ENCODE measurements at regions not wholly inside any gene's neighbourhood (a gene's known extent, or its start where the extent isn't known, plus 50 kb on each side); places are given as distances from the start of the nearest gene placed in this dataset.

DNA sequence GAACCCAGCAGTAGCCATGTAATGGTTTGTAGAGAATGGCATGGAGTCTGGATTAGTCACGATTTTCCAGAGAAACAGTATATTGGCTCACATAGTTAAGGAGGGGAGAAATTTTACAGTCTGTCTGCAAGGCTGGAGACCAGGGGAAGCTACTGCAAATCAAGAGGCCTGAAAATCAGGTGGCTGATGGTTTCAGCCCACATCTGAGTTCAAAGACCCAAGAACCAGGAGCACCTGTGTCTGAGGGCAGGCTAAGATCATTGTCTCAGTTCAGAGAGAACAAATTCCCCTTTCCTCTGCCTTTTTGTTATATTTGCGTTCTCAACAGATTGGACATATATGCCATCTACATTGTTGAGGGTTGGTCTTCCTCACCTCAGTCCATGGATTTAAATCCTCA, 207.5 kb upstream of the IRX2 start:
- no peak for DNase-seq

DNA sequence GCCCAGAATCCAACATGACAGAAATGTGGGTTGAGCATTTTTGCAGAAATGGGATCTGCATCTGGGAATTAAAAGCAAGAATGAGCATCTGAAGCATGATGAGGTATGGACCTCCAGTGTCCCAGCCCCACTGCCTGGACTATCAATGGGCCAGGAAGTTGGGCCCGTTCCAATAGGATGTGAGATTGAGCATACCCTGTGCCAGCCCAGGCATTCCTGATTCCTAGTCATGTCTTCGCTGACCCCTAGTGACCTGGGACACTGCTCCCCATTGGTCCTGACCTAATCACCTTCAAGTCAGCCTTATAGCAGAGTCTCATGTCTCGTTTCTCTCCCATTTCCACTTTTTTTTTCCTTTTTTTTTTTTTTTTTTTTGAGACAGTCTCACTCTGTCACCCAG, 197.4 kb upstream of the IRX2 start:
- no peak for DNase-seq

GRCh38 chr5:2946315-2946714, 194.8 kb upstream of the IRX2 start:
- no peak for DNase-seq

- no peak for DNase-seq
These were observed 184.9 kb upstream of the IRX2 start for GRCh38 chr5:2936413-2936812.

DNA sequence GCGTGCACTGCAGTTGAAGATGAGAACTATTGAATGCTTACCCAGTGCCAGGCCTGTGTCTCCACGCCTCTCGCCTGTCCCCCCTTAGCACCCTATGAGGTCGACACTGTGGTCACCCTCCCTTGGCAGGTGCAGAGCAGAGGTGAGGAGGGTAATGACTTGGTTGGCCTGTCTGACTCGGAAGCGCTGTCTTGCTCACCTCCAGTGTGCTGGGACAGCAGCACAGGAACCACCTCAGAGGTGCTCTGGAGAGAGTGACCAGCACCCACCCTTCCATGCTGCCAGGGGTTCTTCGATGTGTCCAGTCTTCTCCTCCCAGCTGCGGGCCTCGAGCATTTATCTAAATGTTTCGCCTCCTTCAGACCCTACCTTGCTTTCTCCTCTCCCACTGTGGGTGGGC, 178.3 kb upstream of the IRX2 start:
- DNase-seq, result no peak

DNA sequence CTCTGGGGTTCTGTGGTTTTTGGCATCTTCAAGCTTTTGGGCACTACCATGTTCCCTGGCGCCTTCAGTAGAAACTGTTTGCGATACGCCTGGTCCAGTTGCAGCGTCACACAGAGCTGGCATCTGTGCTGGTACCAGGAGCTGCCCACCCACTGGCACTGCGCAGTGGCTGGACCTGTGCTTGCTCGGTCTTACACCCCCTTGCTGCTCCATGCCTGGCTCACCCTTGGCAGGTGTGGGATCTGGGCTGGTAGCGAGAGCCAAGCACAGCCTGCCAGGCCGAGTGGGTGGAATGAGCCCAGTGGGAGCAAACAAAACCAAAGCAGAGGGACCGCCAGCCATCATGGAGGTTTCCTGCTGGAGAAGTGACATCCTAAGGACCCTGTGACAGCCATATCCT, 170.2 kb upstream of the IRX2 start:
- DNase-seq, result no peak

DNA sequence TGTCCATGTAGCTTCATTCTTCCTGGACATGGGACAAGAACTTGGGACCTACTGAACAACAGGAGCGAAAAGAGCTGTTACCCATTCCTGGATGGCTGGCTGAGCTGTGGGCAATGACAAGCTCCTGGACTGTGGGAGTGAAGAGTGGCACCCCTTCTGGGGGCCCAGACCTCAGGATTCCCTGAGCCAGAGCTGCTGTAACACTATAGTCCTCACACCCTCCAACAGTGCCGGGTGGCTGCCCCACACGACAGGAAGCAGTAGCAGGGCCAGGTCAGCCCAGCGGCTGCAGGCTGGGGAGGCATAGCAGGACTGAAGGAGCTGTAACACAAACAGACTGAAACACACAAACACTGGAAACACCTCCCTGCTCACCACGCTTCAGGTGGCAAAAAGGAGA, 169.7 kb upstream of the IRX2 start:
- no peak for DNase-seq

DNA sequence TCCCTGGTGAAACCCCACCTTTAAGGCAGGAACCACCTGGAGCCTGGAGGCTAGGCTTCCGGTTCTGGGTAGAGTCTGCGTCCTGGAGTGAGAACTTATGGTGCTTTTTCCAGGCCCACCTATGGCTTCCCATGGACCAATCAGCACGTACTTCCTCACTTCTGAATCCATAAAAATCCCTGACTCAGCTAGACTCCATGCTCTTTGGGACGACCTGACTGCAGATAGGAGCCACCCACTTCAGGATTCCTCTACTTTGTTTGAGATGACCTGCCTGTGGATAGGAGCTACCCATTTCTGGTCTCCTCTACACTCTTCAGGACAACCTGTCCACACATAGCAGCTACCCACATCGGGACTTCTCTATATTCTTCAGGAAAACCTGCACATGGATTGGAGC, 168.8 kb upstream of the IRX2 start:
- no peak for DNase-seq

DNA sequence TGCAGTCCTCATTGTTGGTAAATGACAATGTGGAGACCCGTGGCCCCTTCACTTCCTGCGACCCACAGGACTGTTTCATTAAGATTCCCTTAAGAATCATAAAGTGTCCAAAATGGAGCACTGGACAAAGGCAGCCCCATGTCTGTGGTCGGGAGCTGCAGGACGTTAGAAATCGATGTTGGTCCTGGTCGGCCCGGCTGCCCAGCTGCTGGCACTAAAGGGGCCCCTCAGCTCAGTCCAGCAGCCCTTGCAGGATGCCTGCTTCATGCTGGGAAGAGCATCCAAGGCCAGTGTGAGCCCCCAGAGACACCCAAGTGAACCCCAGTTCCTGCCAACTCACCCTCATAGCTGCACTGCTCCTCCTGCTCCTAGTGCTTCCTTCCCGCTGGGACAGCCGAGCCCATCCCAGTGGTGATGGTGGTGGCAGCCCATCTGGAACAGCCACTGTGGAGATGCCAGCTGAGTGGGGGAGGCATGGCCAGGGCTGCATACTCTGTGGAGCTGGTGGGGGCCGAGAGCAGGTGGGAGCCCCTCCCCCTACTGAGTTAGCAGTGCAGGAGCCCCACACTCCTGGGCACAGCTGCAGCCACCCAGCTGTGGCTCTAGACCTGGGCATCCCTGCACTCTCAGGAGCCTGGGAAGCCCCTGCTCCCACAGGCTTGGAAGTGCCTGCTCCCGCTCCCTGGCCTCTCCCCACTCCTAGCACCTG, 168.0 kb upstream of the IRX2 start:
- no peak for DNase-seq

DNA sequence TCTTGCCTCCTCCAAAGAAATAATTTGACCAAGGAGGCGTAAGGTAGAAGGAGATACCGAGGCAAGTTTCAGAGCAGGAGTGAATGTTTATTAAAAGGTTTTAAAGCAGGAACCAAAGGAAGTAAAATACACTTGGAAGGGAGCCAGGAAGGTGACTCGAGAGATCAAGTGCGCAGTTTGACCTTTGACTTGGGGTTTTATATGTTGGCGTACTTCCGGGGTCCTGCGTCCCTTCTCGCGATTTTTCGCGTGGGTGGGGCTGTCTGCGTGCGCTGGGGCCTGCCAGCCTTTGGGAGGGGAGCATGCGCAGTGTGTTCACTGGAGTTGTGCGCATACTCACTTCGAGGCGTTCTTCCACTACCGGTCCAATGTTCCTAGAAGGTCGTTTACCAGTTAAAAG, 166.0 kb upstream of the IRX2 start:
- DNase-seq, result no peak

- DNase-seq, result no peak
These were observed 165.6 kb upstream of the IRX2 start for GRCh38 chr5:2917093-2917492.

DNA sequence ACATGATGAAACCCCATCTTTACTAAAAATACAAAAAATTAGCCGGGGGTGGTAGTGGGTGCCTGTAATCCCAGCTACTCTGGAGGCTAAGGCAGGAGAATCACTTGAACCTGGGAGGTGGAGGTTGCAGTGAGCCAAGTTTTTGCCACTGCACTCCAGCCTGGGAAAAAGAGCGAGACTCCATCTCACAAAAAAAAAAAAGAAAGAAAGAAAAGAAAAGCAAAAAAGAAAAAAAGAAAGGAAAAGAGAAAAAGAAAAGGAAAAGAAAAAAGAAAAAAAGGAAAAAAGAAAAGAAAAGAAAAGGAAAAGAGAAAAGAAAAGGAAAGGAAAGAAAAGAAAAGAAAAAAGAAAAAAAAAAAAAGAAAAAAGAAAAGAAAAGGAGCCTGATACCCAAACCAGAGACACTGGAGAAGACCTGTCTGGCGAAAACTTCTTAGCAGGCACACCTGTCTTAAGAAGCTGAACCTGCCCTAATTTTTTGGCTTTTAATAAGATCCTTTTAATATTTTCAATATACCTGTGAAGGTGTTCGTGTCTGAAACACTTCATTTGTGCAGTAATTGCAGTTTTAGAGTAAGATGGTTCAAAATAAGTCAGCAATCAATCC, 164.7 kb upstream of the IRX2 start:
- DNase-seq, result no peak

- DNase-seq, result no peak
These were observed 163.6 kb upstream of the IRX2 start for GRCh38 chr5:2914981-2915484.

GRCh38 chr5:2914022-2914661, 162.7 kb upstream of the IRX2 start:
- no peak for DNase-seq

DNA sequence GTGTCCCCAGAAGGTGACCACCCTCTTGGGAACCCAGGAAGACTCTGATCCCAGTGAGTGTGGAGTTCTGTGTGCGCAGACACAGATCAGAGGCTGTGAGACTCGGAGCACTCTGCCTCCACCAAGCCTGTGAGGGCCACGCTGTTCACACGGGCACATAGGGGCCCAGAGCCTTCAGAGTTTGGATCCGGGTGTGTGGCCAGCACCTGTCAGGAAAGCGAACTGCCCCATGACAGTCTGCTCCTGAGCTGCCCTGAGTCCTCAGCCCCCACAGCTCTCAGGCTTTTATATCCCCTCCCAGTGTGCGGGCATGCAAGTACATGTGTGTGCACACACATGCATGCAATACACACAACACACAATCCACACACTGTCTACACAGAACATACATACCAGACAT, 161.8 kb upstream of the IRX2 start:
- no peak for DNase-seq

GRCh38 chr5:2912741-2913140, 161.3 kb upstream of the IRX2 start:
- DNase-seq, result no peak

DNA sequence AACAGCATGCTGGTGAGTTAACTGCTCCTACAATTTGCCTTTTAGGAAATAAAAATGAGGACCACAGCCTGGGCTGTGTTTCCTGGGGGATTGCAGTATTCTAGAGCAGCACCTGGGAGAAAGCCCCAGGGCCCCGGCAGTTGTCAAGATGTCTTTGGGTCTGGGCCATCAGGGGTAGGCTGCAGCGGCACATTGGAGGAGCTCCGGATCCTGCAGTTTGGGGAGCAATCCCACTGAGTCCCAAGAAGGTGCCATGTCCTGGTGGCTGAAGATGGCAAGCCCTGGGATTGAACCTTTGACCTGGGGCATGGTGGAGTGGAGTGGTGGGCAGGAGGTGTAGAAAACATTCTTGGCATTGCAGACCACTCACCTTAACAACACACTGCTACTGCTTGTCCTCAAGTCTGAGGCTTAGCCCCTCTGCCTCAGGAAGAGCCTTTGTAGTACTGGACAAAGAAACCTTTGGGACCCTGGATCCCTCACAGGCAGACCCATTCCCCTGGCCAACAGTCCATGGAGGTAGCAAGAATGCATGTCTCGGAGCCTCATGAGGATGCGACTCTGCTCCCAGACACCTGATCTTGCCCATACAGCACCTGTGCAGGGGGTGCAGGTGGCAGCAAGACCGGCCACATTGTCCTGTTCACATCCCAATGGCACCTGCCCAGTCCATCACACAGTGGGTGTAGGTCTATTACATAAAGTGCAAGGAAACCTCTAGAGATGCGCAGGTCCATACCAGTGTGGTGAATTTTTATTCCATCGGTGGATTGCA, 159.1 kb upstream of the IRX2 start:
- DNase-seq, result no peak

- no peak for DNase-seq
These were observed 157.6 kb upstream of the IRX2 start for GRCh38 chr5:2909035-2909434.

DNA sequence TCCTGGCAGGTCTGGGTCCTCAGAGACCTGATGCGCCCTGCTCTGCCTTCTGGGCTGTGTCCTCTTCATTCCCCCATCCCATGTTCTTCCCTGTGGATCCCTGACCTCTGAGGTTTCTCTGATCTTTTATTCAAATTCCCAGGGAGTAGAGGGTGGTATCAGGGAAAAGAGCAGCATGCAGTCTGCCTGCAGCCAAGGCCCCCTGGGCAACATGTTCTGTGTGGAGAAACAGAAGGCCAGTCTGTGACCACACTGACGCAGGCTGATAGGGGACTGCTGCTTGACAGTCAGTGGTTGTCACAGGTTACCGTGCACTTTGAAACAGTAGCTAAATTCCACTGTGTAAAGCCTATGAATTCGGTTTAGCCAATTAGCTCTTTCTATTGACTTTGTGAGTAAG, 156.6 kb upstream of the IRX2 start:
- DNase-seq, result no peak

DNA sequence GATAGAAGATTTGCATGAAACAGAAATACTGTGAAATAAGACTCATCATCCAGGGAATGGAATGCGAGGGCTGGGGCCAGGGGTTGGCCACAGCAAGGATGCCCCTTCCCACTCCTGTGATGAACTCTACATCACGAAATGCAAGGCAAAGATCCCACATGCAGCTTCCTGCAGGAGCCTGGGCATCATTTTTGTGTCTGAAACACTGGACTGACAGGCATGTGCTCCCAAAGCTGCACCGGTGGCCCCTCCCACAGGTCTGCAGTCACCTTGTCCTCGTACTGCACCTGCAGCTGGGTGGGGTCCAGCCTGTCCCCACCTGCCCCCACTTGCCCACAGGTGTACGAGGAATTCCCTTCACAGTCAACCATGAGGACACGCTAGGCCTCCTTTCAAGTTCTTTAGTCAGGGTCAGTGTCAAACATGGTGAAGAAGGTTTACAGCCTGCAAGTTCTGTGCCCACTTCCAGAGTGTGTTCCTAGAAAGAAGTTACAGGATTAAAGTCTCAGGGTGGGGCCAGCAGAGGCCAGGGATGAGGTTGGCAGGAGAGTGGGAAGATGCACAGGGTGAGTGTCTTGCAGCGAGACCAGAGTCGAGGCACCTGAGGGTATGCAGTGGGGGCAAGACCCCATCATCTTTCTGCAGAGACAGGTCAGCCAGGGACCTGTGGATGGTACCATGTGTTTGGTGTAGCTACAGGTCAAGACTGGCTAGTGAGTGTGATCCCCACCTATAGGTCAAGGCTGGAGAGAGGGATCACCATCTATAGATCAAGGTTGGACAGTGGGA, 155.0 kb upstream of the IRX2 start:
- no peak for DNase-seq

DNA sequence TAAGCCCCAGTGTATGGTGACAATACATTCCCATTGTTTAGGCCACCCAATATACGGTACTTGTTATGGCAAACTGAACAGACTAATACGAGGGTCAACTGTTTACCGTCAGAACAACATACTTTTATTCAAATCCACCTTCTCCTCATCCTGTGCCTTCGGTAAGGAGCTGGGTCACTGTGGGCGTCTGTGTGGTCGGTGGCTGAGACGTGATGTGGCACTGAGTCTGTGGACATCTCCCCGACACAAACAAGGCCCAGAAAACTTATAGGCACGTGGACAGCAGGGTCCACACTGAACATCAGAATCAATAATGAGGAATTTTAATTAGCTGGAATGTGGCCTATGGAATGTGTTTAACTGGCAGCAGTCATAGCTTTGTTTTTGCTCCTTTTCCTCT, 154.3 kb upstream of the IRX2 start:
- no peak for DNase-seq

DNA sequence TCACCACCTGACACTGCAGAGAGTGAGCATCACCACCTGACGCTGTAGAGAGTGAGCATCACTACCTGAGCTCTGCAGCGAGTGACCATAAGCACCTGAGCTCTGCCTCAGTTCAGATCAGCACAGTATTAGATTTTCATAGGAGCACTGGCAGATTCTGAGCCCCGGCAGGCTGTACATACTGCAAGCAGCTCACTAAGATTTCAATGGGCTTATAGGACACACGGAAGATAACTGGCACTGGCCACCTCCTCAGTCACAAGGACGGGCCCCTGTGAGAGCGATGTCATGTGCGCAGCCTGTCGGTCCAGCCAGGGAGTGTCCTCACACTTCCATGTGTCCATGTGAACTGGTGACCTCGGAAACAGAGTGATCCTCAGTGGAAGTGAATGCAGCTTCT, 153.5 kb upstream of the IRX2 start:
- DNase-seq, result no peak

DNA sequence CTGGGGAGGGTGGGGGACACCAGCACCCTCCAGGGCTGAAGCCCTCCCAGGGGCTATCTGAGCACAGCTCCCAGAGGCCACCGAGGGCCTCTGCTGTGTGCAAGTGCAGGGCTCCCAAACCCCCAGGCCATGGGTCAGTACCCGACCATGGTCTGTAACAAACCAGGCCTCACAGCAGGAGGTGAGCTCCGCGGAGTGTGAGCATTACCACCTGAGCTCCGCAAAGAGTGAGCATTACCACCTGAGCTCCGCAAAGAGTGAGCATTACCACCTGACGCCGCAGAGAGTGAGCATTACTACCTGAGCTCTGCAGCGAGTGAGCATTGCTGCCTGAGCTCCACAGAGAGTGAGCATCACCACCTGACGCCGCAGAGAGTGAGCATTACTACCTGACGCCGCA, 152.9 kb upstream of the IRX2 start:
- DNase-seq, result no peak
